ENCODE measurements at regions not wholly inside any gene's neighbourhood (a gene's known extent, or its start where the extent isn't known, plus 50 kb on each side); places are given as distances from the start of the nearest gene placed in this dataset.

DNA sequence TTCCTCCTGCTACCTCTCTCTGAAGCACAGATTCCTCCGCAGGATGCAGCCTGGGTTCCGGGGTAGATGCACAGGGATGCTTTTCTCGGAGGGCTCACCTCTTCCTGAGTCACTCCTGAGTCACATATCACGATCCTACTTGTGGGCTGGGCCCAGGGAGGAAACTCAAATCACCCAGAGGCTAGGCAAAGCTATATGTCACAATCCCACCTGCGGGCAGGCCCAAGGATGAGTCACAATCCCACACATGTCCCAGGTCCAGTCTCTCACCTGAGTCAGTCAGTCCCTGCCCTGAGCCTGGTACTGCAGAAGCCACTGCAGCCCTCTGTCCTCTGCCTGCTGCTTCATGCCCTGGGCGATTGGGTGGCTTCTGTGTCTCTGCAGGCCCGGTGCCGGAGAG is 149.0 kb upstream of the GSC start:
- H3K36me3 Mint-ChIP-seq (ENCODE audit: unreplicated experiment), result no peaks in the 10 kb centered on the region
- peaks cover 1% of the 10 kb centered on the region for H3K9me3 Mint-ChIP-seq (ENCODE audit: unreplicated experiment)
- TF ChIP-seq, protein P1, sequence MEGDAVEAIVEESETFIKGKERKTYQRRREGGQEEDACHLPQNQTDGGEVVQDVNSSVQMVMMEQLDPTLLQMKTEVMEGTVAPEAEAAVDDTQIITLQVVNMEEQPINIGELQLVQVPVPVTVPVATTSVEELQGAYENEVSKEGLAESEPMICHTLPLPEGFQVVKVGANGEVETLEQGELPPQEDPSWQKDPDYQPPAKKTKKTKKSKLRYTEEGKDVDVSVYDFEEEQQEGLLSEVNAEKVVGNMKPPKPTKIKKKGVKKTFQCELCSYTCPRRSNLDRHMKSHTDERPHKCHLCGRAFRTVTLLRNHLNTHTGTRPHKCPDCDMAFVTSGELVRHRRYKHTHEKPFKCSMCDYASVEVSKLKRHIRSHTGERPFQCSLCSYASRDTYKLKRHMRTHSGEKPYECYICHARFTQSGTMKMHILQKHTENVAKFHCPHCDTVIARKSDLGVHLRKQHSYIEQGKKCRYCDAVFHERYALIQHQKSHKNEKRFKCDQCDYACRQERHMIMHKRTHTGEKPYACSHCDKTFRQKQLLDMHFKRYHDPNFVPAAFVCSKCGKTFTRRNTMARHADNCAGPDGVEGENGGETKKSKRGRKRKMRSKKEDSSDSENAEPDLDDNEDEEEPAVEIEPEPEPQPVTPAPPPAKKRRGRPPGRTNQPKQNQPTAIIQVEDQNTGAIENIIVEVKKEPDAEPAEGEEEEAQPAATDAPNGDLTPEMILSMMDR (IDR thresholded peaks at IDR 0.05; ENCODE audit: partially characterized antibody, unreplicated experiment), result no peak
- no peak overlapping the region for H3K4me3 Mint-ChIP-seq (ENCODE audit: unreplicated experiment)
- H3K4me1 Mint-ChIP-seq (ENCODE audit: low read depth, unreplicated experiment), result no peaks in the 10 kb centered on the region
- no peak overlapping the region for H3K27ac Mint-ChIP-seq (ENCODE audit: unreplicated experiment)
- DNase-seq, result no peak
- H3K27me3 Mint-ChIP-seq (ENCODE audit: unreplicated experiment), result peaks cover 2% of the 10 kb centered on the region

DNA sequence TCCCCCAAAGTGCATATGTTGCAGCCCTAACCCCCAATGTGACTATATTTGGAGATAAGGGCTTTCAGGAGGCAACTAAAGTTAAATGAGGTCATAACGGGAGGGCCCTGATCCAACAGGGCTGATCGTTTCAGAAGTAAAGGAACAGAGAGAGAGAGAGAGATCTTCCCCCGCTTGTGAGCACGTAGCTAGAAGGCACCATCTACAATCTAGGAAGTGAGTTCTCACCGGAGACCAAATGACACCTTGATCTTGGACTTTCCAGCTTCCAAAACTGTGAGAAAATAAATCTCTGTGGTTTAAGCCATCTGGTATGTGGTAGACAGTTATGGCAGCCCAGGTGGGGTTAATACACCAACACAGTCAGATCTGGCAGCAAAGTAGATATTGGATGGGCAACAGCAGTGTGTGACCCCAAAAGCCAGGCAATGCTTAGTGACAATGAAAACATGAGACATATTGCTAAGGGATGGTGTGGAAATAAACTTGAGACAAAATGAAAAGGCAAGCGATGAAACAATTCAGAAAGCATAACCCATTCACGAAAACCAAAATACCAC is 147.2 kb upstream of the GSC start:
- H3K4me3 Mint-ChIP-seq (ENCODE audit: unreplicated experiment), result no peak overlapping the region
- H3K4me1 Mint-ChIP-seq (ENCODE audit: low read depth, unreplicated experiment), result no peaks in the 10 kb centered on the region
- H3K9me3 Mint-ChIP-seq (ENCODE audit: unreplicated experiment), result no peaks in the 10 kb centered on the region
- H3K36me3 Mint-ChIP-seq (ENCODE audit: unreplicated experiment), result no peaks in the 10 kb centered on the region
- DNase-seq, result no peak
- H3K27ac Mint-ChIP-seq (ENCODE audit: unreplicated experiment), result no peak overlapping the region
- H3K27me3 Mint-ChIP-seq (ENCODE audit: unreplicated experiment), result peaks cover 3% of the 10 kb centered on the region
- TF ChIP-seq, protein P1 (IDR thresholded peaks at IDR 0.05; ENCODE audit: partially characterized antibody, unreplicated experiment), result no peak

DNA sequence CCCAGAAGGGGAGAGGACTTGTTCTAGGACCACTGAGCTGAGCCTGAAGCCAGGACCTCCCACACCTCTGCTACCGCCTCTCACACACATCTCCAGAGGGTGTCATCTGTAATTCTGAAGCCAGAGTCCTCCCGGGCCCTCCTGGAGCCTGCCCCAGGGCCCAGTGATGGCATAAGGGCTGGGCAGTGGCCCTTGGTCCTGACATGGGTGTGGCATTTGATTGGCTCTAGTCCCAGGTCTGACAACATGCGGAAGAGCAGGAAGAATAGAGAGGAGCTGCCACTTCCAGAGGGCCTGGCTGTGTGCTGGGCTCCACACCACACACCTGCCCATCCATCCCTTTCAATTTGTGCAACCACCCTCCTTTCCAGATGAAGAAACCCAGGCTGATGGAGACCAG is 144.3 kb upstream of the GSC start:
- Mint-ChIP-seq H3K4me3 (ENCODE audit: unreplicated experiment) (no peak overlapping the region), H3K27ac (ENCODE audit: unreplicated experiment) (no peak overlapping the region), H3K36me3 (ENCODE audit: unreplicated experiment) (no peaks in the 10 kb centered on the region), H3K4me1 (ENCODE audit: low read depth, unreplicated experiment) (no peaks in the 10 kb centered on the region), H3K27me3 (ENCODE audit: unreplicated experiment) (peaks cover 4% of the 10 kb centered on the region), H3K9me3 (ENCODE audit: unreplicated experiment) (no peaks in the 10 kb centered on the region)
- TF ChIP-seq, protein P1 (IDR thresholded peaks at IDR 0.05; ENCODE audit: partially characterized antibody, unreplicated experiment), result no peak
- no peak for DNase-seq

DNA sequence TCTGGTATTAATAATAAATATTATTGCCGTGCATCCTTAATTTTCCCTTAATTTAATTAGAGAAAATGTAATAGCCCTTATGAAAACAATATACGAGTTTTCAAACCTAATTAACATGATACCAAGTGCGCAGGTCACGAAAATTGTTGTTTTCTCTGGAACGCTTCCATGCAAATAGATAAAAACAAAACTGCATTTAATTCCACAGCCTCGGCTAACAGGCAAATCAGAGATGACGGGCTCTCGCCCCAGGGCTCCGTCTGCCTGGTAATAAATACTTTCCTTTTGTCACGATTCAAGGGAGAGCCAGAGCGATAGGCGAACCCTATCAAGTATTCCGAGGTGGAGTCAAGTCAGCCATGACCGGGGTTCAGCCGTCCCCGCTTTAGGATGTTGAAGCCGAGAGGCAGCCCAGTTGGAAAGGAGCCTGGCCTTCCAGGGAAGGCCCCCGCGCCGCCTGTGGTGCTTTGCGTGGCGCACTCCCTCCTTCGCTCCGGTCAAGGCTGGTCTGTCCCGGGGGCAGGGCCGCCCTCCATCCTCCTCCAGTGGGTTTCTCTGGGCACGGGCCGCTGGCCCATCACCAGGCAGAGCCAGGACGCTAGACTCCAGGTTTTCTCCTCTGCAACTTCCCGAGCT is 137.8 kb upstream of the GSC start:
- H3K4me3 Mint-ChIP-seq (ENCODE audit: unreplicated experiment), result no peak overlapping the region
- H3K4me1 Mint-ChIP-seq (ENCODE audit: low read depth, unreplicated experiment), result no peaks in the 10 kb centered on the region
- H3K9me3 Mint-ChIP-seq (ENCODE audit: unreplicated experiment), result peaks cover 1% of the 10 kb centered on the region
- DNase-seq, result no peak
- TF ChIP-seq, protein P1 (IDR thresholded peaks at IDR 0.05; ENCODE audit: partially characterized antibody, unreplicated experiment), result no peak
- no peaks in the 10 kb centered on the region for H3K36me3 Mint-ChIP-seq (ENCODE audit: unreplicated experiment)
- H3K27ac Mint-ChIP-seq (ENCODE audit: unreplicated experiment), result no peak overlapping the region
- H3K27me3 Mint-ChIP-seq (ENCODE audit: unreplicated experiment), result peaks cover 4% of the 10 kb centered on the region

DNA sequence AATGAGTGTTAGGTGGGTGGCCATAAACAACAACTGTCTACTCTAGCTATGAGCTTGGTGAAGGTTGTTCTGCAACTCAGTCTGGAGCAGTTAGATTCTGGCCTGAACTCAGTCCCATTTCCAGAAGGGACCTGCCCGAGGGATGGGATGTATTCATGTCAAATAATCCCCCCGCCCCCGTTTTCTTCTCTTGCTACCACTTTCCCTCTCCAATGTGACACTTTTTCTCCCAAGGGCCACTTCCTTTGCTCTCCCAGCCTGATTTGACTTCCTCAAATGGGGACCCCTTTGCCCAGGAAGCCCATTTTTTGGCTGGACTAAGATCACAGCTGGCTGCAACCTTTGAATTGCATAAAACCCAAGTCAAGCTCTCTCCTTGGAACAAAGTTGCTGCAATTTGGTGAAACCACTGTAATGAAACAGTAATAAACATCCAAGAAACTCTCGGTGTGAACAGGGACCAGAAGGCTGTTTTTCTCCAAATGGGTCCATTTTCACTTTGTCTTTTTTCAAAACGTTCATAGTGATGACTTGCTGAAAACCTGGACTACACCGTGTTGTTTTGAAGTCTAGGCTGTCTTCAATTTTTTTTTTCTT is 137.2 kb upstream of the GSC start:
- Mint-ChIP-seq H3K36me3 (ENCODE audit: unreplicated experiment) (no peaks in the 10 kb centered on the region), H3K27ac (ENCODE audit: unreplicated experiment) (no peak overlapping the region), H3K4me1 (ENCODE audit: low read depth, unreplicated experiment) (no peaks in the 10 kb centered on the region), H3K27me3 (ENCODE audit: unreplicated experiment) (peaks cover 2% of the 10 kb centered on the region), H3K4me3 (ENCODE audit: unreplicated experiment) (no peak overlapping the region), H3K9me3 (ENCODE audit: unreplicated experiment) (peaks cover 1% of the 10 kb centered on the region)
- TF ChIP-seq, protein P1 (IDR thresholded peaks at IDR 0.05; ENCODE audit: partially characterized antibody, unreplicated experiment), result no peak
- DNase-seq, result no peak

Data from glutamatergic neuron (in vitro differentiated cells).